K562 (cell line): ENCODE measurements at regions not wholly inside any gene's neighbourhood (a gene's known extent, or its start where the extent isn't known, plus 50 kb on each side); places are given as distances from the start of the nearest gene placed in this dataset.

Experiments used
- HDAC1 ChIP-seq, 2 experiments: fragments of 450-650 bp; IDR thresholded peaks; 2 replicates each; pipeline ENCODE4 v1.6.1; 2016 to 2017; ENCODE audit warnings: inconsistent platforms in 1 of 2, mild to moderate bottlenecking in 1 of 2, moderate library complexity in 1 of 2
- MTA1 ChIP-seq: fragments of 450-650 bp; IDR thresholded peaks from 2 replicates; pipeline ENCODE4 v1.6.1; 2017; ENCODE audit warnings: borderline replicate concordance
- MYBL2 ChIP-seq, 2 experiments: fragments of 450-650 bp in 1 of 2; sonication (generic) in 1 of 2; formaldehyde crosslinking in 1 of 2; IDR thresholded peaks; 2 replicates each; pipeline versions ENCODE4 v1.6.1 to v1.8.1; 2017 to 2022; ENCODE audit warnings: borderline replicate concordance in 1 of 2, inconsistent platforms in 1 of 2, low read depth in 1 of 2, mild to moderate bottlenecking in 1 of 2, missing genetic modification reagents in 1 of 2, moderate library complexity in 1 of 2
- POLR2G ChIP-seq: fragments of 200-400 bp; formaldehyde crosslinking; IDR thresholded peaks from 2 replicates; pipeline ENCODE4 v1.6.1; 2017; ENCODE audit warnings: low read depth, mild to moderate bottlenecking, antibody characterized with exemption, low read length, moderate library complexity
- TF ChIP-seq, protein P1 (sequence below): sonication (generic); formaldehyde crosslinking; IDR thresholded peaks from 2 replicates; pipeline ENCODE4 v1.9.0; 2022; ENCODE audit warnings: mild to moderate bottlenecking, missing genetic modification reagents
- TF ChIP-seq, protein P2 (sequence below): sonication (generic); formaldehyde crosslinking; IDR thresholded peaks from 2 replicates; pipeline ENCODE4 v1.8.1; 2023; ENCODE audit warnings: mild to moderate bottlenecking, missing genetic modification reagents, moderate library complexity
- TF ChIP-seq, protein P3 (sequence below): sonication (generic); formaldehyde crosslinking; IDR thresholded peaks from 2 replicates; pipeline ENCODE4 v1.8.1; 2022; ENCODE audit warnings: missing genetic modification reagents

DNA sequence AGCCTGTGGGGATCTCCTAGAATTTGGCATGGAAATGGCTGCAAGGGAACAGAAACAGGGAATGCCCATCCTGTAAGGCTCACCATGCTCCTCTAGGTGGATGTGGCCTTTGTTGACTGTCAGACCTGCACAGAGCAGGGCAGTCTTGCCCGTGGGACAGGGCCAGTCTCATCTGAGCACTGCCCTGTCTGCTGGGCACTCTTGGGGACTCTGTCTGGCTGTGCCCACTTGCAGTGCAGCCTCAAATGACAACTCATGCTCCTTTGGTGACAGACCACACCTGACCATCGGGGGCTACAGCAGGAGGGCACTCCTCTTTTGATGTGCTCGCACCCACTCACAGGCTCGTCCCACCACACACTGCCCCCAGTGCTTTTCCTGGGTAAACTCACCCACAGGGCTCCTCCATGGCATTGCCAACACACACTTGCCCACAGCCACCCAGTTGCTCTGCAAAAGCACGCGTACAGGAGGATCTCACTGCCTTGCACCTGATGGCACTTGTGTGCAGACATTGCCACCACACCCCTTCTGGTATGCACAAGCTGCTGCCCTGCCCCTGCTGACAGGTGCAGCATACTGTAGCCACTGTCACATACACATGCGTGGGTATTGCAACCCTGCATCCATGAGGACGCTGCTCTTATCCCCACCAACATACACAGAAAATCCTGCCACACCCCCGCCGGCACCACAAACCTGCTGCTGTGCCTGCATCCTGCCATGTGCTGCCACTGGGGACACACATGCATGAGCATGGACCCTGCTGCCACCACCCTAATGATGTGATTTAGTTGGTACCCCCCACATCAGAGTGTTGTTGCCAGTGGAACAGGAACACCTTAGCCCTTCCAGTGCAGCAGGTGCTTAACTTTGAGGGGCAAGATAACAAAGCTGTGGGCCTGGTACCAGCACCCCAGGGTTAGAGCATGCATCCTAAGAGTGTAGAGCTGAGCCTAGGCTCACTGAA is 100.1 kb upstream of the ARHGEF9 start (continued):
- TF ChIP-seq, protein P1, sequence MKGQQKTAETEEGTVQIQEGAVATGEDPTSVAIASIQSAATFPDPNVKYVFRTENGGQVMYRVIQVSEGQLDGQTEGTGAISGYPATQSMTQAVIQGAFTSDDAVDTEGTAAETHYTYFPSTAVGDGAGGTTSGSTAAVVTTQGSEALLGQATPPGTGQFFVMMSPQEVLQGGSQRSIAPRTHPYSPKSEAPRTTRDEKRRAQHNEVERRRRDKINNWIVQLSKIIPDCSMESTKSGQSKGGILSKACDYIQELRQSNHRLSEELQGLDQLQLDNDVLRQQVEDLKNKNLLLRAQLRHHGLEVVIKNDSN (CRISPR knock-in tag), result no peak
- no peak for TF ChIP-seq MTA1
- TF ChIP-seq, protein P2, sequence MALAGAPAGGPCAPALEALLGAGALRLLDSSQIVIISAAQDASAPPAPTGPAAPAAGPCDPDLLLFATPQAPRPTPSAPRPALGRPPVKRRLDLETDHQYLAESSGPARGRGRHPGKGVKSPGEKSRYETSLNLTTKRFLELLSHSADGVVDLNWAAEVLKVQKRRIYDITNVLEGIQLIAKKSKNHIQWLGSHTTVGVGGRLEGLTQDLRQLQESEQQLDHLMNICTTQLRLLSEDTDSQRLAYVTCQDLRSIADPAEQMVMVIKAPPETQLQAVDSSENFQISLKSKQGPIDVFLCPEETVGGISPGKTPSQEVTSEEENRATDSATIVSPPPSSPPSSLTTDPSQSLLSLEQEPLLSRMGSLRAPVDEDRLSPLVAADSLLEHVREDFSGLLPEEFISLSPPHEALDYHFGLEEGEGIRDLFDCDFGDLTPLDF (CRISPR knock-in tag), result no peak
- TF ChIP-seq POLR2G, result no peak
- no peak for TF ChIP-seq HDAC1 (IDR thresholded peaks at IDR 0.05)
- no peak for TF ChIP-seq MYBL2 (IDR thresholded peaks at IDR 0.05; ENCODE audit: low read depth)
- no peak for TF ChIP-seq MYBL2 (CRISPR knock-in tag; IDR thresholded peaks at IDR 0.05; ENCODE audit: borderline replicate concordance)
- TF ChIP-seq, protein P3, sequence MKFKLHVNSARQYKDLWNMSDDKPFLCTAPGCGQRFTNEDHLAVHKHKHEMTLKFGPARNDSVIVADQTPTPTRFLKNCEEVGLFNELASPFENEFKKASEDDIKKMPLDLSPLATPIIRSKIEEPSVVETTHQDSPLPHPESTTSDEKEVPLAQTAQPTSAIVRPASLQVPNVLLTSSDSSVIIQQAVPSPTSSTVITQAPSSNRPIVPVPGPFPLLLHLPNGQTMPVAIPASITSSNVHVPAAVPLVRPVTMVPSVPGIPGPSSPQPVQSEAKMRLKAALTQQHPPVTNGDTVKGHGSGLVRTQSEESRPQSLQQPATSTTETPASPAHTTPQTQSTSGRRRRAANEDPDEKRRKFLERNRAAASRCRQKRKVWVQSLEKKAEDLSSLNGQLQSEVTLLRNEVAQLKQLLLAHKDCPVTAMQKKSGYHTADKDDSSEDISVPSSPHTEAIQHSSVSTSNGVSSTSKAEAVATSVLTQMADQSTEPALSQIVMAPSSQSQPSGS (CRISPR knock-in tag), result no peak
